ENCODE measurements at regions not wholly inside any gene's neighbourhood (a gene's known extent, or its start where the extent isn't known, plus 50 kb on each side); places are given as distances from the start of the nearest gene placed in this dataset.
"Not testable (repeated sequence)": the region's sequence is repeated elsewhere in the genome, so short reads cannot be mapped to it uniquely, and the experiment has no call there.

DNA sequence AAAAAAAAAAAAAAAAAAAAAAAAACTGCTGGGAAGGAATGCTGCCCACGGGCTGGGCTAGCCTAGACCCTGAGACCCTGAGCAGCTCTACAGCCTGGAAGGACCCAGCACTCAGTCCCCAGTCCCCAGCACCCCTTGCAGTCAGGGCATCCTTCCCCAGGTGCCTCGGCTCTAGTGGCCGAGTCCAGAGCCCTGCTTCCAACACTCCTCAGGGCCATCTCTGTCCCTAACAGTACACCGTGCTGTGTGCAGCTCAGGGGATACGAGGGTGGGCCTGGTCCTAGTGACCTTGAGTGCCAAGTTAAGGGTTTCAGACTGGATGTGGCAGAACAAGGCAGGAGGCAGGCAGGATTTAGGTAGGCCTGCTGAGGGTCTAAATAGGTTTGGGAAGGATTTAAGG lies 50.2 kb upstream of the LRP8 start:
- no peak for DNase-seq

DNA sequence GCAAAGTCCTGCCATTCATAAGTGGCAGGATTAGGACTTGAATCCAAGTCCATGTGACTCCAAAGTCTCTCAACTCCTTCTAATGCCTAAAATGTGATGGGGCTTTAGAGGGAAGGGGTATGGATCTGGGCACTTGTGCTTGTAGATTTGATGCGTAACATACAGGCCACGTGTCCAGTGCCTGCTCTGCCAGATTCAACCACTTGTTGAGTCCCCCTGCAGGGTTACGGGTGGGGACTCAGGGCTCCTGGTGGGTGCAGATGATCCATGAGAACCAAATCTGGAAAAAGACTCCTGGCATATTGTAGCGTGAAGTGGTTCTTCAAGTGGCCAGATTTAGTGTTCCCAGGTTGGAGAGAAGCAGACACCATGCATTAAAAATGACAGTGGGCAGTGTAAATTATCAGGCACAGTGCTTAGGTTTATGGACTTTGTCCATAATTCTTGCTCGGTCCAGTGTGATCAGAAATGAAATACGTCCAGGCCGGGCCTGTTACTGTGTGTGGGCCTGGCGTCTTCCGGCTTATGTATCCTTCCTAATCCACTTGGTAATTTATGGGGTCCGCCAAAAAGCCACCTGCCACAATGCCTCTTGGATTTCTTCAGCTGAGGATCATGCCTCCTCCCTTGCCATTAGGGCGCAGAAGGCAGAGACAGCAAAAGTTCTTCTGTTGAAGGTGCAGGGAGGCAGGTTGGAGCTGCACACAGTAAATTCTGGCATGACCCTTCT lies 51.2 kb upstream of the LRP8 start:
- no peak for DNase-seq

DNA sequence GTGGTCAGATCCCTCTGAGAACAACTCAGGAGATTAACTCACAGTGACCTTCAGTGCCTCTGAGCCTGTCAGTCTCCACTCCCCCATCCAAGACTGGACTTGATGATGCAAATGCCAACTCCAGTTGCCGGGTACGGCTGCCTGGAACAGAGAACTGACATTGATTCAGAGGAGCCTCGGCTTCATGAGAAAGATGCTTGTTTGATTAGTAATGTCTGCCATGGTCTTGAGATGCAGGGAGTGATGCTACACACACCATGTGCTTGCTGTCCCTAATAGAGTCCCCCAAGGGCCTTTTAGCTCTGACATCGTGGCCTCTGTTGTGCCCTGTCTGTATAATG lies 51.8 kb upstream of the LRP8 start:
- no peak for DNase-seq

DNA sequence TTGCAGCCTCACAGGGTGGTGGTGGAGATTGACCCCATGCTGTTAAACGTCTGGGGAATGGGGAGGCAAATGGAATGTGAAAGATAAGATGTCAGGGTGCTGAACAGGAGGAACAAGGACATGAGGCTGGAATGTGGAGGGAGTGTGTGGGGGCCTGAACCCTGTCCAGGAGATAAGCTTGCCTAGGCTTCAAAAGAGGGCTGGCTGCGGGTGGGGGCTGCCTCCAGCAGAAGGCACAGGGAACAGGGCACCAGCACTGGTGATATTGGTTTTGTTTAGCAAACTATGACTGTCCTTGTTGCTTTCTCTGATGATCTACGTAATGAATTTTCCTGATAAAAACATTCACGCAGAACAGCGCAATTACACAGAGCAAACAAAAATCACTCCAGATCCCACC lies 52.4 kb upstream of the LRP8 start:
- DNase-seq = no peak

DNA sequence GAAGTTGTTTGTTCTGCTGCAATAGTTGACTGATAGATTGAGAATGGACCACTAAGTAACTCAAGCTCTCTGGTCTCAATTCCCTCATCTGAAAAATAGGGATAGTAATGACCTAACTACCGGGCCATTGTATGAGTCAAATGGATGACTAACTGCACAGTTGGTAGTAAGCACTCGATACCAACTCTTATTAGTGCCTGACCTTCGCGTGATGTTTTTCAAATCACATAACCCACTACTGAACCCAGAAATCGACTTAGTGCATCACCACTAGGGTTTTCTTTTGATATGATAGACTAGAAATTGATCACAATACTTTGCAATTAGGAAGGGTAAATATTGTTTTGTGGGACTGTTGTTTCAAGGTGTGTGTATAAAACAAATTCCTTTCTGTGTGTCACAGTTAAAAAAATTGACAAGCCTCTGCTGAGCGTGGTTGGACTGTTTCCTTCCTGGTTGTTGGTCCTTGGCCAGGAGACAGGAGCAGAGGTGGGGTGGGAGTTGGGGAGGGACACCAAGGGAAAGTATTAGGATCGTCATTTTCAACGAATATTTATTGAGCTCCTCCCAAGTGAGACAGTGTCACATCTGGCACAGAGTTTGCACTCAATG lies 54.0 kb upstream of the LRP8 start:
- no peak for DNase-seq

DNA sequence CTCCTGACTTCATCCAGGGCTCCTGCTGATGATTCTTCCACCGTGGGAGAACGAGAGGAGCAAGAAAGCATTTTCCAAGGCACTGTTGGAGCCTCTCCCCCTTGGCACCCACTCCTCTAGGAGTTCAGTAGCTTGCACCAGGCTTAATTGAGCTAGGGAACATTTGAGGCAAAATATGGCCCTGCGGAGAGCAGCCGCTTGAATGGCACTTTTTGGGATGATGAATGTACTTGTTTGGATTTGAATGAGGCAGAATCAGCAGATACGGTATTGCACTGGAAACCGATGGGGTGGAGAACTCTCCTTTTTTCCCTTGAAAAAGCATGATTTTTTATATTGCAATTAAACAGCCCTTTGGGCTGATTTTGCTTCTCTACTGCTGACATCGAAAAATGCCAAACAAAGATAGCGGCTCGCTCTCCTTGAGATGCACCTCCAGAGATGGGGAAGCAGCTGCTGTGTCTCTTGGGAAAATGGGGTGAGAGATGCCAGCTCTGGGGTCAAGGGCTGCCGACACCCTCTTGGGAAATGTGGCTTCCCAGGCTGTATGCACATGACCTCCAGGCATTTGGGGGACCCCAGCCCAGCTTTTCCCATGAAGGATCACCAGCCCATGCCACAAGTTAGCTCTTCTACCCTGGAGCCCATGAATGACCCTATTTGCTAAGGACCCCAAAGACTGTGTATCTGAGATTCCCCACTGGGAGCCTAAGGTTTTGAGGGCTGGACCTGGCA lies 55.4 kb upstream of the LRP8 start:
- no peak for DNase-seq

DNA sequence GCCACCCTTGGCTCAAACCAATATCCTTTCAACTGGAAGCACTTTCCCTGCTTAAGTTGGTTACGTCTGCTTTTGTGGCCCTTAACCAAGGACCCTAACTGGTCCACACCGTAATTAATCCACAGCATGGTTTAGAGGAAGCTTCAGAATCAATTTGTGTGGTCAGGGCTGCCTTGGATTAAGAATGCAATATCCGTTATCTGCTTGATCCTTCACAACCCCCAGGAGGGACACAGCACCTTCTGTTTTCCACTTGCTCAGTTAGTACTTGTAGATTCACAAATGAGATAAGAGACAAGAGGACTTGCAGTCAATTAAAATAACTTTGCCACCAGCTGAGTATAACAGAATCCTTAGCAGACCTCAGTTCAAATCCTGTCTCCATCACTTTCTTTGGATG lies 56.9 kb upstream of the LRP8 start:
- DNase-seq = no peak

DNA sequence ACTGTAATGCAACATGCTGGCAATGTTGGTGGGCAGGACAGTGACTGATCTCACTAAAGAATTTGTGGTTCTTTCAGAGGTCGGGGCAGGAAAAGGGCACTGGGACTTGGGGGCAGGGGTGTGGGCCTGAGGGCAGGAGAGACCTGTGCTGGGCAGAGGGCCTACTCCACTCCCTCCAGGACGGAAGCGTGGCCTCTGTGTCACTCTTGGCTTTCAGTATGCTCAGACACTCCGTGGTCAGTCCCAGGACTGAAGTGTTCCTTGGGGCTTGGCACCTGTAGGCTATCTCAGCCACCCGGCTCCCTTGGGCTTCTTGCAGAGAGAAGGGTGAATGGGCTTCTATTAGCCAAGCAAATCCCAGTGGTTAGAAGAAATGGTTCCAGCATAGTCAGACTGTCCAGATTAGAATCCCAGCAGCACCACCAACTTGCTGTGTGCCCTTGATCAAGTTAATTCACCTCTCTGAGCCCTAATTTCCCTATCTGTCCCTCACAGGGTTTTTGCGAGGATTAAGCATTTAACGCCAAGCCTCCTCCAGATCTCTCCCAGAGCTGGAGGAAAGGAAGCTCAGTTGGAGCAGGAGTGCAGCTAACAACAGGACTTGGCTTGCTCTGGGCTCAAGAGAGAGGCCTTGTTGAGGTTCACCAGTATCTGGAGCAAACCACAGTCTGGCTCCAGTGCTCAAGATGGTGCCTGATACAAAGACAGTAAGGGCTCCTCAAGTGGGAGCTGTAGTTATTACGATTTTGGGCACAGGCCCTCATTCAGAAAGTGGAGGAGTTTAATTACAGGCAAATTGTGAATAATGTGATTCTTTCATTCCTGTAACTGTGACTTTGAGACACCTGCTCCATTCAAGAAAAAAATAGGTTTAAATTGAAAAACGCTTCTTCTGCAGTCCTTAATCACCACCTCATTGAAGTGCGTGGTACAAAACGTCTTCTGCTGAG lies 57.7 kb upstream of the LRP8 start:
- no peak for DNase-seq

DNA sequence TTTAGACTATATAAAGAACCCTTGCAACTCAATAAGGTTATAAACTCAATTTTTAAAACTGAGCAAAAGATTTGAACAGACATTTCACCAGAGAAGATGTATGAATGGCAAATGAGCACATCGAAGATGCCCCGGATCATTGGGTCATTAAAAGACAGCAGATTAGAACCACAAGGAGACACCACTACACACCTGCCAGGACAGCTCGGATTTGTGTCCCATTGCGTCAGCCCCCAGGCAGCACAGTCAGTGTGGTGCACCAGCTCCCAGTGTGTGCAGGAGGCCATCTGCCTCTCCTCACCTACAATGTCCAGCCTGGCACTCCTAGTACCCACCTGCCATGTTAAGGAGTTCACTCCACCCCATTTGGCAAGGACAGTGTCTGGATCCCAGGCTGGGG lies 61.1 kb upstream of the LRP8 start:
- no peak for DNase-seq

DNA sequence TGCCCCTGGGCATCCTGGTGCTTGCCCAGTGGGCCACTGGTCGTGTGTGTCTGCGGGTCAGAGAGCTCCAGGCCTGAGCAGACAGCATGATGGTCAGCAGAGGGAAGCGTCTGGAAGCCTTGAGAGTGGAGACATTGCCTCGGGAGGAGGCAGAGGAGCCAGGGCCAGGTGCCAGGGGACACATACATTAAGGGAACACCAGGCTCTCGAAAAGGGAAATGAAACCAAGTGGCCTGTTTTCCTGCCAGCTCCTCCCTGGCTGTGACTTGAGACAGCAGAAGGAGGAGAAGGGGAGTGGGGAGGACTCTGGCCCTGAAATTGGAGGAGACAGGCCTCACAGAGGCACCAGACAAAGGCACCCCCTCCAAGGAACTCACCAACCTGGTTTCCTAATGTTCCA lies 62.4 kb upstream of the LRP8 start:
- DNase-seq = no peak

DNA sequence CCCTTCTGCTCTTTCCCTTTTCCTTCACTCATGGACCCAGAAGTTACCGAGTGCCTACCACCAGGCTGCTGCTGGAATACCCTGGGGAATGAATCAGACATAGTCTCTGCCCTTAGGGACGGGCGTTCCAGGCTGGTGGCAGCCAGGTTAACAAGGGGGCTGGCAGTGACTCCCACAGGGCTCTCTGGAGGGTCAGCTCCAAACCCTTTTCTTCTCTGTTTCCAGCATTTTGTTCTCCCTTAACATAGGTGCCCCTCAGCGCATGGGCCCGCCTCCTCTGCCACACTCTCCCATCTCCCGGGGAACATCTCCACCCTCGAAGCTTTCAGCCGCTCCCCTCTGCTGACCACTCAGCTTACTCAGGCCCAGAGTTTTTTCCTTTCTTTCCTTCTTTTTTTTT lies 62.9 kb upstream of the LRP8 start:
- no peak for DNase-seq

DNA sequence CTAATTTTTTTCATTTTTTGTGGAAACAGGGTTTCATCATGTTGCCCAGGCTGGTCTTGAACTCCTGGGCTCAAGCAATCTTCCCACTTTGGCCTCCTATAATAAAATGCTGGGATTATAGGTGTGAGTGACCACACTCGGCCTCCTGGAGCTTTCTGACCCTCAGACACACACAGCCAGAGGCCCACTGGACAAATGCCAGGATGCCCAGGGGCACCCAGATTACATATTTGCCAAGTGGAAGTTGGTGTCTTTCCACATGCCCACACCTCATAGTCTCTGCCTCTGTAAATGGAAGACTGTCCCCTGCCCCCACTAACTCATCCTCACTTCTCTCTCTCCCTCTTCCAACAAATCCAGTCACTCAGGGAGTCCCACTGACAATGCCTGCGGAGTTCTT lies 63.4 kb upstream of the LRP8 start:
- no peak for DNase-seq

DNA sequence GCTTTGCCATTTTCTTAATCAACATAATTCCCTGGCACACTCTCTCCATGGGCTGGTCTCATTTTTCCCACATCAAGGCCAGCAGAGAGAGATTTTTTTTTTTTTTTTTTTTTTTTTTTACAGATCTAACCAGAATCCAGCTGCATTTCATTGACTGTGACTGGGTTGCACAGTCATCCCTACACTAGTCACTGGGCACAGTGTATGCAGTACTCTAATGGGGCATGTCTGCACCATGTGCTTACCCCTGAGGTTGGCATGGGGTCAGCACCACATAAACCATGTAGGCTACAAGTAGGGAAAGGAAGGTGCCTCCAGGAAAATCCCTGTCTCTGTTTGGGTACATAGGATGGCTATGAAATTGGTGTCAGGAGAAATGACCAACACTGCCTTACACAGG lies 64.1 kb upstream of the LRP8 start:
- no peak for DNase-seq

DNA sequence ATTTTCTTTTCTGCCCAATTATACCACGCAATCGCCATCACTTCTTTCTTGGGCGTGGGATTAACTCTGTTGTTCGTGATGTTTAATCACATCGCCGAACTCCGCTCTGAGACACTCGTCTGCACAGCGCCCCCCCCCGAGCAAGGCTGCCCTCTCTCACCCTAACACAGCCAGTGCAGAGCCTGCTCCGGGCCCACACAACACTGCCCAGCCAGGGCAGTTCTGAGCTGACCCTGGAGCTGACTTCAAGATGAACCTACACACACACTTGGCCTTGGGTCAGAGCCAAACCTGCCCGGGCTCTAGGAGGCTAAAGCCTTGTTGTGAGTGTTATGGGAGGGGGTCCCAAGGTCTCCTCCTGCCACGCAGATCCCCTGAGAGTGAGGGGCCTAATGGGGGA lies 64.6 kb upstream of the LRP8 start:
- no peak for DNase-seq

DNA sequence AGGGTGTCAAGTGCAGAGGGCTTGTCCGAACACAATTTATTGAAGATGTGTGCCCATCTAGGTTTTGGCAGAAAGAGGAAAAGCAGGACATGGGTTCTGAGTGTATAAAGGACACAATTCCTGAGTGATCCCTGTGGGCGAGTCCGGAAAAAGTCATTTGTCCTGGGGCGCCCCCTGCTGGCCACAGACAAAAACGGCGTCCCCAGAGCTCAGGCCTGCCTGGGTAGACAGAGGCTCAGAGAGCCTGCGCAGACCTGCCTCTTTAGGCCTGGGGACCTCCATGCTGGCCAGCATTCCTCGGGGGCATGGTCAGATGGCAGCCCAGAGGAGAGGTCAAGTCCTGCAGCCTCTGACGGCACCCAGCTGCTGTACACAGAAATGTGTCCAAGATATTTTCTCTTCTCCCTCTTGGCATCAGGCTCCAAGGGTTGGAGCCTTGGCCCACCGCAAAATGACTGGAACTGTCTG lies 65.5 kb upstream of the LRP8 start:
- peak; percentile 8 for DNase-seq

DNA sequence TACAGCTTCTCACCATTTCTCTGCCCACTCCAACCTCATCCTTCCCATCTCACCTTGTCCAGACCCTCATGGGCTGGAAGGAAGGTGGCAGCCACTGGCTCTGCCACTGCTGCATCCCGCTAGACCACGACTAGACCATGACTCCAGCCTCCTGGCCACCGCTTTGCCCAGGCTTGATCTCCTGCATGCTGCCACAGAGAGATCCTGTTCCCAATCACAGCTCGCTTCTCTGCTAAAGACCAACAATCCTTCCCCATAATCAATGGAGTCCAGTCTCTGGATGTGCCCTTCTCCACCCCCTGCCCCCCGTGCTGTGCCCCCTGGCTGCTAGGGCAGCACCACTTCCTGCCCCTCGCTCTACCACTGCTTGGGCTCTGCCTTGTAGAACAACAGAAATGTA lies 64.9 kb upstream of the DMRTB1 start:
- no peak for DNase-seq

DNA sequence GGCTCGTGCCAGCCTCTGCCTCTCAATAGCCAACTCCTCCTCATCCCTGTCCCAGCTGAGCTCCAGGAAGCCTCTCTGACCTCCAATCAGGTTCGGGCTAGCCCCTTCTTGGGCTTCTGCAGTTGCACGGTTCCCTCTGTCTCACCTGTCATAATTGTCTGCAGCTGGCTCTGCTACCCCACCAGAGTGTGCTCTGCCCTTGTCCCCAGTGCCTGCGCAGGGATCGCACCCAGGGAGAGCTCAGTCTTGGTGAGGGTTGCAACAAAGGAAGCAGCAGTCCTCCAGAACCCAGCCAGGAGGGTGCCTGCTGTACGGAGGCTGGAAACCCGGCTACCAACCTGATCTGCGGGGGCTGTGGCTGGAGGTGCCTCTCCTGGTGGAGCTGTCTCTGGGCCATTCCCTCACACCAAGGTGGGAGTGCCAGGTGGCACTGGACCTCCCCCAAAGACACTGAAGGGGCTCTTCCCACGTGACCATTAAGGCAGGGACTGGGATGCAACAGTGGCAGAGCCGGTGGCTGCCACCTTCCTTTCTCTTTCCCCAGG lies 63.5 kb upstream of the DMRTB1 start:
- no peak for DNase-seq

DNA sequence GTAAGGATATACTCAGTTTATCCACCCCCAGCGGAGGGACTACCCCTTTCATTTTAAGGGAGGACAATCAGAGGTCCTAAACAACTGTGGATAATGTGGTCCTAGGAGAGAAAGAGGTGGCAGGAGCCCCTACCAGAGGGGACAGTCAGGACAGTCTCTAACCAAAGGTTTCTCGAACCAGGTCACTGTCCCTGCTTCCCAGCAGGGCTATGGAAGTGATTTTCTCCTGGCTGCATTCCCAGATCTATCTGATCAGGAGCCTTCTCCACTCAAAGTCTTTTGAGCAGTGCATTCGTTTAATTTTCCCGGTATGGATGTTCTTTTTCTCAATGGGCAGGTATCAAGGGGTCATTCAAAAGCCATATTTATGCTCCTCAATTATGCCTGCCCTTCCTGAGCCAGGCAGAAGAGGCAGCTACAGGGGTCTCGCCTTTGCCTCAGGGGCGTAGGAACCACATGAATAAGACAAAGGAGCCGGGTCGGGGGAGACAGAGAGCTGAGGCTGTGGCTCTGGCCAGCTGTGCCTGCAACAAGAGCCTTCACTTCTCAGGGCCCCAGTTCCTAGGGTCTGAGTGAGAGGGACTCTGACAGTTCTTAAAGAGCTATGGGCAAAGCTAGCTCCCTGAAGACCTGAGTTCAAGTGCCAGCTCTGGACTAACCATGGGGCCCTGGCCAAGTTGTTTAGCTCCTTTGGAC lies 62.5 kb upstream of the DMRTB1 start:
- no peak for DNase-seq

DNA sequence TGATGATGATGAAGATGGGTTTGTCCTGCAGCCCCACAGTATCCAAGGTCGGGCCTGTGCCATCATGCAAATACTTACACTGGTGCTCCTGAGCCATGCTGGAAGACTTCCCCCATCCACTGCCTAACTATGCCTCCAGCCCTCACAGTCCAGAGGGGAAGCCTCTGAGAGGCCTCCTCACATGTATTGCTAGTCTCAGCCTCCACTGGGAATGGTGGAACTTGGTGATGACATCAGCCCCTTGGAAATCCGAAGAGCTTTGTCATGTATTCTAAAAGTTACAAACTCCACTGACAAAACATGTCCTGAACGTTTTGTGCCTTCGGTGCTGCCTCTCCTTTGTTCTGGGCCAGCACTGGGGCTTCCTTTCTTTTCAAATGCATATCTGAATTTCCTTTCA lies 61.1 kb upstream of the DMRTB1 start:
- DNase-seq = no peak

DNA sequence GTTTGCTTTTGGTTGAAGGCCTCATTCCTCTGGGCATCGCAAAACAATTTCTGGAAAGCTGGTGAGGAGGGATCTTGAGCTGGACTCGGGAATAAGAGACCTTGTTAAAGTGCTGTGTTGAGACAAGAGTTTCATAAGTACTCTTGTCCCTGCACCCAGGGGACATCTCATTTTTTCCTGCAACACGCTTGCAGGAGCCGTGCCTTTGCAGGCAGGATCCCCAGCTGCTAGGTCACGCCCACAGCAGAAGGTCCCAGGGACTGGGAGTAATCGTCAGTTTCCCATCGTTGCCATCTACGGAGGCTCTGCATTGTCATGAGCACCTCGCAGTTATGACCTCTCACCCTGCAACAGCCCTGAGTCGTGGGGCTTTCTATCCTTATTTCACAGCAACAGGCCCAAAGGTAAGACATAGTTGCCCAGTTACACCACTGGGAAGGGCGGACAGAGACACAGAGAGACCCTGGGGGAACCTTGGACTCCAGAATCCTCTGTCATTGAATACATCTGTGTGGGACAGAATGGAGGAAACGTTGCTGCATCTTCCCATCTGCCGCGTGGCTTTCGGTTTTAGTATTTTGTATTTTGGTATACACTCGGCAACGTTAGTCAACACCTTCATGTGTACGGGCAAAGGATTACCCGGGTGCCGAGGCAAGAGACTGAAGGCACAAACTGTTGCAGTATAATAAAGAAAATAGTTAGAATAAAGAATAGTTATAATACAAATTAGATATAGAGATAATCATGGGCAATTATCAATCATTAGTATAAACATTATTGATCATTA lies 60.4 kb upstream of the DMRTB1 start:
- DNase-seq = no peak

DNA sequence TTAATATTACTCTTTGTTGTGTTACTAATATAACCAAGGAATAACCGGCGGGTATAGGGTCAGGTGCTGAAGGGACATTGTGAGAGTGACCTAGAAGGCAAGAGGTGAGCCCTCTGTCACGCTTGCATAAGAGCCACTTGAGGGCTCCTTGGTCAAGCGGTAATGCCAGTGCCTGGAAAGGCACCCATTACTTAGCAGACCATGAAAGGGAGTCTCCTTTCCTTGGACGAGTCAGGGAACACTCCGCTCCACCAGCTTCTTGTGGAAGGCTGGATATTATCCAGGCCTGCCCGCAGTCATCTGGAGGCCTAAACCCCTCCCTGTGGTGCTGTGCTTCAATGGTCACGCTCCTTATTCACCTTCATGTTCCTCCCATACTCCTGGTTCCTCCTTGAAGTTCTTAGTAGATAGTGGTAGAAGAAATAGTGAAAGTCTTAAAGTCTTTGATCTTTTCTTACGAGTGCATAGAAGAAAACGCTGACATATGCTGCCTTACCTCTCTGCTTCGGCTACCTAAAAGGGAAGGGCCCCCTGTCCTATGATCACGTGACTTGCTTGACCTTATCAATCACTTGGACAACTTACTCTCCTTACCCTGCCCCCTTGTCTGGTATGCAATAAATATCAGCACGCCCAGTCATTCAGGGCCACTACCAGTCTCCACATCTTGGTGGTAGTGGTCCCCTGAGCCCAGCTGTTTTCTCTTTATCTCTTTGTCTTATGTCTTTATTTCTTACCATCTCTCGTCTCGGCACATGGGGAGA lies 59.6 kb upstream of the DMRTB1 start:
- not testable (repeated sequence) for DNase-seq
